Upper lobe of left lung (tissue), 6 donors: ENCODE measurements at regions not wholly inside any gene's neighbourhood (a gene's known extent, or its start where the extent isn't known, plus 50 kb on each side); places are given as distances from the start of the nearest gene placed in this dataset.

Source experiments
- ATAC-seq, 2 donors: fragments of 200-7000 bp; cut with Tn5 transposase; one replicate each; pipeline ENCODE4 v1.9.1; 2022; ENCODE audit warnings: mild to moderate bottlenecking in 2 of 2, moderate library complexity in 2 of 2; ENCODE audit not compliant: low FRiP score in 2 of 2
- DNase-seq, 2 donors: peaks; one replicate each; pipeline ENCODE4 v3.0.0-alpha.2; 2019 to 2020
- H3K27ac ChIP-seq, 4 donors: fragments of 200-600 bp; sonication (generic); one replicate each; pipeline ENCODE4 v1.5.1; 2016 to 2019
- H3K27me3 ChIP-seq, 4 donors: fragments of 200-600 bp; sonication (generic); one replicate each; pipeline ENCODE4 v1.5.1; 2017 to 2019
- H3K36me3 ChIP-seq, 4 donors: fragments of 200-600 bp; sonication (generic); one replicate each; pipeline ENCODE4 v1.5.1; 2016 to 2019
- H3K4me1 ChIP-seq, 4 donors: fragments of 200-600 bp; sonication (generic); one replicate each; pipeline ENCODE4 v1.5.1; 2018 to 2019
- H3K4me3 ChIP-seq, 4 donors: fragments of 200-600 bp; sonication (generic); one replicate each; pipeline ENCODE4 v1.5.1; 2017 to 2019; ENCODE audit warnings: mild to moderate bottlenecking in 2 of 4, moderate library complexity in 1 of 4
- H3K9me3 ChIP-seq, 4 donors: fragments of 200-600 bp; sonication (generic); one replicate each; pipeline ENCODE4 v1.5.1; 2018 to 2019
- EP300 ChIP-seq, 4 donors: sonication (generic); formaldehyde crosslinking; IDR thresholded peaks; one replicate each; pipeline ENCODE4 v1.5.1; 2017; ENCODE audit warnings: antibody characterized with exemption in 4 of 4, control low read depth in 2 of 4
- POLR2A ChIP-seq, 4 donors: fragments of 450-650 bp; IDR thresholded peaks; one replicate each; pipeline ENCODE4 v1.5.1; 2016 to 2017; ENCODE audit warnings: antibody characterized with exemption in 4 of 4, mild to moderate bottlenecking in 2 of 4
- POLR2AphosphoS5 ChIP-seq, 2 donors: sonication (generic); formaldehyde crosslinking; IDR thresholded peaks; one replicate each; pipeline ENCODE4 v1.5.1; 2017; ENCODE audit warnings: antibody characterized with exemption in 2 of 2
- WGBS, 2 donors: methylation state at CpG; one replicate each; pipeline ENCODE4 v1.1.5; 2017 to 2018; 5-methylcytosine and 5-hydroxymethylcytosine counted together
- TF ChIP-seq, protein P1 (sequence below), 6 experiments: fragments of 450-650 bp in 4 of 6; fragments of 200-600 bp in 2 of 6; sonication (generic) in 2 of 6; IDR thresholded peaks; one replicate each; pipeline ENCODE4 v1.5.1; 2016 to 2019; ENCODE audit warnings: antibody characterized with exemption in 6 of 6
- donor health status: DM: no; HTN: no; CAD: no; lungs with moderate emphysema.
- donor health status: DM: no; HTN: yes; CAD: no; lungs with severe emphysema.

DNA sequence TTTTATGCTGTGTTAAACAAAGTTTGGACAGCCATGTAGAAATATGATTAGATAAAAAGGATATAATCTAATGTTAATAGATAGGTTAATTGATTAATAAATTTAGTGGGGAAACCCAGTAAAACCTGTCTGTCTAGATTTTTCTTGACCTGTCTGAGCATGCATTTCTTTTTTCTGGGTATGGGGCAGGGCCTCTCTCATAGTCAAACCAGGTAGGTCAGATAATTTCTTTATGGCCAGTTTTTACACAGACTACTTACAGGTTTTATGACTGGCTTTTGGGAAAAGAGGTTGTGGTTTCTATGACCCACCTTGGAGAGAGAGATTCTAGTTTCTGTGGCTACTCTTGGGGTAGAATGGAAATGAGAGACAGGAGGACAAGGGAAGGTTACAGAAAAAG lies 135.6 kb upstream of the EPHA5 start:
- no peaks in the 10 kb centered on the region for H3K4me1 ChIP-seq
- H3K9me3 ChIP-seq = no peaks in the 10 kb centered on the region
- H3K4me3 ChIP-seq = no peak overlapping the region
- H3K36me3 ChIP-seq = no peaks in the 10 kb centered on the region
- H3K27ac ChIP-seq = no peak overlapping the region
- TF ChIP-seq, protein P1, sequence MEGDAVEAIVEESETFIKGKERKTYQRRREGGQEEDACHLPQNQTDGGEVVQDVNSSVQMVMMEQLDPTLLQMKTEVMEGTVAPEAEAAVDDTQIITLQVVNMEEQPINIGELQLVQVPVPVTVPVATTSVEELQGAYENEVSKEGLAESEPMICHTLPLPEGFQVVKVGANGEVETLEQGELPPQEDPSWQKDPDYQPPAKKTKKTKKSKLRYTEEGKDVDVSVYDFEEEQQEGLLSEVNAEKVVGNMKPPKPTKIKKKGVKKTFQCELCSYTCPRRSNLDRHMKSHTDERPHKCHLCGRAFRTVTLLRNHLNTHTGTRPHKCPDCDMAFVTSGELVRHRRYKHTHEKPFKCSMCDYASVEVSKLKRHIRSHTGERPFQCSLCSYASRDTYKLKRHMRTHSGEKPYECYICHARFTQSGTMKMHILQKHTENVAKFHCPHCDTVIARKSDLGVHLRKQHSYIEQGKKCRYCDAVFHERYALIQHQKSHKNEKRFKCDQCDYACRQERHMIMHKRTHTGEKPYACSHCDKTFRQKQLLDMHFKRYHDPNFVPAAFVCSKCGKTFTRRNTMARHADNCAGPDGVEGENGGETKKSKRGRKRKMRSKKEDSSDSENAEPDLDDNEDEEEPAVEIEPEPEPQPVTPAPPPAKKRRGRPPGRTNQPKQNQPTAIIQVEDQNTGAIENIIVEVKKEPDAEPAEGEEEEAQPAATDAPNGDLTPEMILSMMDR (IDR thresholded peaks at IDR 0.05) = no peak
- TF ChIP-seq POLR2A (IDR thresholded peaks at IDR 0.05) = no peak
- no peak for TF ChIP-seq EP300 (IDR thresholded peaks at IDR 0.05)
- no peak for TF ChIP-seq POLR2AphosphoS5 (IDR thresholded peaks at IDR 0.05)
- H3K27me3 ChIP-seq = no peaks in the 10 kb centered on the region
- ATAC-seq (no peak), DNase-seq (no peak)

DNA sequence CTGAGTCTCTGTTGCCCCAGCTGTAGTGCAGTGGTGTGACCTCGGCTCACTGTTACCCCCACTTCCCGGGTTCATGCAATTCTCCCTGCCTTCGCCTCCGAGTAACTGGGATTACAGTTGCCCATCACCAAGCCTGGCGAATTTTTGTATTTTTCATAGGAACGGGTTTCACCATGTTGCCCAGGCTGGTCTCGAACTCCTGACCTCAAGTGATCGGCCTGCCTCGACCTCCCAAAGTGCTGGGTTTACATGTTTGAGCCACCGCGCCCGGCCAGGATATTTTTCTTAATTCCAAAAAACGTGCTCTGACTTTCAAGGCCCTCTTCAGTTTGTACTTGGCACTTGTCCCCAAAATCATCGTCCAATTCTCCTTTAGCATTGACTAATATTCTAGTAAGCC lies 129.2 kb upstream of the EPHA5 start:
- H3K36me3 ChIP-seq = no peaks in the 10 kb centered on the region
- DNase-seq (no peak), ATAC-seq (no peak)
- no peak overlapping the region for H3K27ac ChIP-seq
- 81 to 87% methylated on average over 14 of the region's 14 CpGs for WGBS, 2 donors
- no peaks in the 10 kb centered on the region for H3K27me3 ChIP-seq
- H3K4me3 ChIP-seq = no peak overlapping the region
- TF ChIP-seq, protein P1 (IDR thresholded peaks at IDR 0.05) = no peak
- TF ChIP-seq POLR2A (IDR thresholded peaks at IDR 0.05) (no peak), EP300 (IDR thresholded peaks at IDR 0.05) (no peak)
- H3K4me1 ChIP-seq = no peaks in the 10 kb centered on the region
- no peaks in the 10 kb centered on the region for H3K9me3 ChIP-seq

DNA sequence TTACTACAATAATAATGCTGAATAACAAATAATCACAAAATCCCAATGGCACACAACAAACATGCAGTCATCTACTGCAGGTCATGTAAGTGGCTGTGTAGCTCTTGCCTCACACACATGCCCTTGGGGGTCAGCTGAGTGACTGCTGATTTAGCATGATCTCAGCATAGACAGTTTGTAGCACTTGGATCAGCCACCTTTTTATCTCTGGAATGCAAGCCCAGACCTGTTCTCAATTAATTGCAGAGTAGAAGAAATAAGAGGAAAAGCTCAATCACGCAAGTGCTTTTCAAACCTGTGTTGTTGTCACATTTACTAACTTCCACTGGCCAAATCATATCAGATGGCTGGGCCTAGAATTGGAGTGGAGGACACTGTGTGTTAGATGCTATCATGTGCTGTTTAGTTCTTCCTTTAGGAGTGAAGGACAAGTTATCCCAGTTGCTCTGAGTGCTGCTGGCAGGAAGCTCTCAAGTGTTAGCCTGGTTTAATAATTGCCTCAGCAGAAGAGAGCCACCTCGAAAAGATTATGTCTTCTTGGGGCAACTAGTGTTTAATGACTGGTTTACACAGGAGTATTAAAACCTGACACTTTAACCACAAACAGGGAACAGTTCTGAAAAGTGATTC lies 128.3 kb upstream of the EPHA5 start:
- ATAC-seq = no peak
- no peaks in the 10 kb centered on the region for H3K36me3 ChIP-seq

DNA sequence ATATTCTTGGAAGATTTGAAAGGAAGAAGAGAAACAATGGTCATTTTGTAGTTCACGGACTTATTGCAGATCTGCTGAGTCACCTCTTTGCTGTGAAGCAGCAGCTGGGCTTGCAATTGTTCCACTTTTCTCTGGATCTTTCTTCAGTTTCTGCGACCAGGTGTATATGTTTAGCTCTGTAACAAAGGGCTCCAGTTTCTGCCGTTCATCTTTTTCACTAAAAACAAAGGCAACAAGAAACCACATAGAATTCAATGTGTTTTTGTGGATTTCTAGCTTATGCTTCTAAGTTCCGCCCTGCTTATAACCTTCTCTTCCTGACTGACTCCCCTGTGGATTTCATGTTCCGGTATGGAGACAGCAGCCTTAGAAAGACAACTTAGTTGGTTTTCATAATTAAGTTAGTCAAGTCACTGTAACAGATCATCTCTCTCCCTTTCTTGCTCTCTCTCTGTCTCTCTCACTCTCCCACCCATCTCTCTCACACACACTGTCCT lies 121.6 kb upstream of the EPHA5 start:
- Histone ChIP-seq H3K4me1 (no peaks in the 10 kb centered on the region), H3K9me3 (no peaks in the 10 kb centered on the region), H3K27ac (no peak overlapping the region), H3K27me3 (no peaks in the 10 kb centered on the region), H3K36me3 (no peaks in the 10 kb centered on the region), H3K4me3 (no peak overlapping the region)
- WGBS, 2 donors = 45 to 47% methylated on average over 5 of the region's 5 CpGs
- ATAC-seq (no peak), DNase-seq (no peak)
- TF ChIP-seq, protein P1 (IDR thresholded peaks at IDR 0.05) = no peak
- TF ChIP-seq EP300 (IDR thresholded peaks at IDR 0.05) (no peak), POLR2AphosphoS5 (IDR thresholded peaks at IDR 0.05) (no peak), POLR2A (IDR thresholded peaks at IDR 0.05) (no peak)

More for the DNA sequence above, 128.3 kb upstream of the EPHA5 start:
- H3K9me3 ChIP-seq = no peaks in the 10 kb centered on the region
- 65 to 72% methylated on average over 2 of the region's 2 CpGs for WGBS, 2 donors
- no peak for TF ChIP-seq POLR2AphosphoS5 (IDR thresholded peaks at IDR 0.05)
- TF ChIP-seq, protein P1 (IDR thresholded peaks at IDR 0.05) = no peak
- no peak for TF ChIP-seq EP300 (IDR thresholded peaks at IDR 0.05)
- TF ChIP-seq POLR2A (IDR thresholded peaks at IDR 0.05) = no peak
- H3K4me1 ChIP-seq = no peaks in the 10 kb centered on the region
- no peak overlapping the region for H3K4me3 ChIP-seq
- DNase-seq = no peak
- H3K27ac ChIP-seq = no peak overlapping the region
- H3K27me3 ChIP-seq = no peaks in the 10 kb centered on the region
